Upper lobe of left lung (tissue), 4 donors: ENCODE measurements at regions not wholly inside any gene's neighbourhood (a gene's known extent, or its start where the extent isn't known, plus 50 kb on each side); places are given as distances from the start of the nearest gene placed in this dataset.

ENCODE experiments used
- CTCF ChIP-seq, 6 experiments: fragments of 450-650 bp in 4 of 6; fragments of 200-600 bp in 2 of 6; sonication (generic) in 2 of 6; IDR thresholded peaks; one replicate each; pipeline ENCODE4 v1.5.1; 2016 to 2019; ENCODE audit warnings: antibody characterized with exemption in 6 of 6
- EP300 ChIP-seq, 4 donors: sonication (generic); formaldehyde crosslinking; IDR thresholded peaks; one replicate each; pipeline ENCODE4 v1.5.1; 2017; ENCODE audit warnings: antibody characterized with exemption in 4 of 4, control low read depth in 2 of 4
- POLR2A ChIP-seq, 4 donors: fragments of 450-650 bp; IDR thresholded peaks; one replicate each; pipeline ENCODE4 v1.5.1; 2016 to 2017; ENCODE audit warnings: antibody characterized with exemption in 4 of 4, mild to moderate bottlenecking in 2 of 4
- POLR2AphosphoS5 ChIP-seq, 2 donors: sonication (generic); formaldehyde crosslinking; IDR thresholded peaks; one replicate each; pipeline ENCODE4 v1.5.1; 2017; ENCODE audit warnings: antibody characterized with exemption in 2 of 2

DNA sequence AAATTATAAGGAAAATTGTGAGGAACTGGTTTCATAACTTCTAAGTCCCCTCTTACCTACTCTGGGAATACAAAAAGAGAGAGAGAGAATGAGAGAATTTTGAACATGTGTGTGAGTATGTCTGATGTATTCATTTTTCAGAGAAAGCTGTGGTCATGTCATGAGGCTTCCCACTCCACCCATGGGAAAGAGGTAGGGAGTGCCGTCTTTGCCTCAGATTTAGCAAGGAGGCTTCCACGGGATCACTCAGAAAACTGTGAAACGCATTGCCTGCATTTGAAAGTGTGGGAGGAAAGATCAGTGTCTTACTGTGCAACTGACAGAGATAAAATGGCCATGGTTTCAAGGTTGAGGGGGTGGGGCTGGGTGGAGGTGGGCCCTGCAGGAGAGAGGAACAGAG lies 331.5 kb upstream of the CTNNB1 start:
- TF ChIP-seq POLR2A (IDR thresholded peaks at IDR 0.05) (no peak), POLR2AphosphoS5 (IDR thresholded peaks at IDR 0.05) (no peak), CTCF (IDR thresholded peaks at IDR 0.05) (no peak), EP300 (IDR thresholded peaks at IDR 0.05) (no peak)
